SK-N-MC (cell line): ENCODE measurements at regions not wholly inside any gene's neighbourhood (a gene's known extent, or its start where the extent isn't known, plus 50 kb on each side); places are given as distances from the start of the nearest gene placed in this dataset.

ENCODE experiments used
- DNase-seq: peaks from one replicate; pipeline ENCODE4 v3.0.0-alpha.2; 2011; ENCODE audit warnings: low read depth, low spot score
- H3K27ac ChIP-seq: fragments of 200-600 bp; sonication (generic); 2 replicates; pipeline ENCODE4 v1.5.1; 2016; ENCODE audit warnings: mixed run types
- H3K36me3 ChIP-seq: fragments of 200-600 bp; sonication (generic); 2 replicates; pipeline ENCODE4 v1.6.1; 2017; ENCODE audit warnings: antibody characterized with exemption, low read length, mixed read lengths; ENCODE audit not compliant: insufficient read depth
- H3K4me3 ChIP-seq: fragments of 200-600 bp; sonication (generic); 2 replicates; pipeline ENCODE4 v1.5.1; 2016
- H3K9ac ChIP-seq: fragments of 200-600 bp; sonication (generic); 2 replicates; pipeline ENCODE4 v1.8.0; 2017; ENCODE audit warnings: mixed run types, mixed read lengths; ENCODE audit not compliant: insufficient read length
- H3K9me3 ChIP-seq: fragments of 200-600 bp; sonication (generic); 2 replicates; pipeline ENCODE4 v1.6.1; 2017; ENCODE audit warnings: low read depth, mild to moderate bottlenecking, antibody characterized with exemption, low read length, moderate library complexity, mixed read lengths
- EZH2 ChIP-seq: fragments of 200-600 bp; sonication (generic); IDR thresholded peaks from one replicate; pipeline ENCODE4 v1.6.1; 2017; ENCODE audit warnings: antibody characterized with exemption
- FOXP2 ChIP-seq: optimal IDR thresholded peaks from 2 replicates; pipeline ENCODE3; 2011; ENCODE audit warnings: mild to moderate bottlenecking, moderate library complexity; ENCODE audit not compliant: insufficient read depth; ENCODE audit errors: extremely low read length, control extremely low read depth
- POLR2AphosphoS5 ChIP-seq: IDR thresholded peaks from 2 replicates; pipeline ENCODE4 v1.6.1; 2012; ENCODE audit warnings: mild to moderate bottlenecking, low read depth, low read length, borderline replicate concordance

DNA sequence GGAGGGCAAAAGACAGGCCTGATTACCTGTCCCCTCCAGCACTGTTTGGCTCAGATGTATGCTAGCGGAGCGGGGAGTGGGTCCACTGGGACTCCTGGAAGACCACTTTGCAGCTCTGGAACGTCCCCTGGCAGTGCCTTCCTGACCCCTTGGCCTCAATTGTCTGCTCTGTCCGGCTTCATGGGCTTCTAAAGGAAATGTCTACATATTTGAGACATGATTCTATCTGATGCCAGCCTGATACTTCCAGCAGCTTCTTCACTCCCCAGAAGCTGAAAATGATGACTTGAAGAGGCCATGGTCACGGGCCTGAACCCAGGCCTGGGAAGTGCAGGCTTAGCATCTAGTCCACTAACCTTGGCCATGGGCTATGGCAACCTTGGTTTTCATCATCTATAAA lies 112.1 kb downstream of the ACAA2 start:
- H3K9me3 ChIP-seq = no peaks in the 10 kb centered on the region
- H3K9ac ChIP-seq = no peak overlapping the region
- no peaks in the 10 kb centered on the region for H3K36me3 ChIP-seq
- TF ChIP-seq FOXP2 = no peak
- TF ChIP-seq POLR2AphosphoS5 = no peak
- TF ChIP-seq EZH2 = no peak
- H3K4me3 ChIP-seq = no peak overlapping the region
- no peak overlapping the region for H3K27ac ChIP-seq
- DNase-seq = no peak

DNA sequence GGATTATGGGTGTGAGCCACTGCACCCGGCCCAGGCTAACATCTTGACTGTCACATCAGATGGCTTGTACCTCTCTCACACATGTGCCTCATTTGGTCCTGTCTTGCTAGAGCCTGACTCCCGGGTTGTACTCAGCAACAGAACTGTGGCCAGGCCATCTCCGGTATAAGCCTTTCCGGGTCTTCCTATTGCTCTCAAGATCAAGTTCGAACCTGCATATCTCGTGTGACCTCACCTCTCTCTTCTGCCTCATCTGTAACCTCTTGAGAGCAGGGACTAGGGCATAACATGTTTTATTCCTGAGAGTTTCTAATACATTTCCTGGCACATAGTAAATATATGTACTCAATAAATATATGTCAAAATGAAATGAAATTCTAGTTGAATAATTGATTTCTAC lies 114.0 kb downstream of the ACAA2 start:
- TF ChIP-seq FOXP2 (no peak), EZH2 (no peak), POLR2AphosphoS5 (no peak)
- Histone ChIP-seq H3K27ac (no peak overlapping the region), H3K9ac (no peak overlapping the region), H3K36me3 (no peaks in the 10 kb centered on the region), H3K9me3 (no peaks in the 10 kb centered on the region), H3K4me3 (no peak overlapping the region)
- DNase-seq = no peak

DNA sequence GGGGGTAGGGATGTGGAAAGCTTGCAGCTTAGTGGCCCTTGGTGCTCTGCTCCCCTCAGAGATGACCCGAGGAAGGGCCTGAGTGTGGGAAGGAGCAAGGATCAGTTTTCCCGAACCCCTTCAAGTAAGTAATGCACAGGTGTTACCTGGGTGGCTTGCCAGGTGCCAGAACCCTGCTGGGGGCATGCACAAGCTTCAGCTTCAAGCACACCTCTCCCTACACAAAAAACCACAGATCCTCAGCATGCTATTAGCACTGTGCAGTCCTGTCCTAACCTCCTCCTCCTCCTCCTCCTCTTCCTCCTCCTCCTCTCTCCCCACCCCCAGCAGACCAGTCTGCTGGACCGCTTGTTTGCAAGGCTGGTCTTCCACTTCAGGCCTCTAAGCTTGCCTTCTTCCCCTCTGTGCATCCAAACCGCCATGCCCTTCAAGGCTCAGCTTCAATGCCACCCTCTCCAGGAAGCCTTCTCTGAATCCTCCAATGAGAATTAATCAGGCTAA lies 114.8 kb downstream of the ACAA2 start:
- H3K36me3 ChIP-seq = no peaks in the 10 kb centered on the region
- no peak for TF ChIP-seq POLR2AphosphoS5
- TF ChIP-seq FOXP2 = no peak
- no peak for TF ChIP-seq EZH2
- no peak overlapping the region for H3K27ac ChIP-seq
- no peak overlapping the region for H3K9ac ChIP-seq
- no peak for DNase-seq
- H3K9me3 ChIP-seq = no peaks in the 10 kb centered on the region
- no peak overlapping the region for H3K4me3 ChIP-seq

DNA sequence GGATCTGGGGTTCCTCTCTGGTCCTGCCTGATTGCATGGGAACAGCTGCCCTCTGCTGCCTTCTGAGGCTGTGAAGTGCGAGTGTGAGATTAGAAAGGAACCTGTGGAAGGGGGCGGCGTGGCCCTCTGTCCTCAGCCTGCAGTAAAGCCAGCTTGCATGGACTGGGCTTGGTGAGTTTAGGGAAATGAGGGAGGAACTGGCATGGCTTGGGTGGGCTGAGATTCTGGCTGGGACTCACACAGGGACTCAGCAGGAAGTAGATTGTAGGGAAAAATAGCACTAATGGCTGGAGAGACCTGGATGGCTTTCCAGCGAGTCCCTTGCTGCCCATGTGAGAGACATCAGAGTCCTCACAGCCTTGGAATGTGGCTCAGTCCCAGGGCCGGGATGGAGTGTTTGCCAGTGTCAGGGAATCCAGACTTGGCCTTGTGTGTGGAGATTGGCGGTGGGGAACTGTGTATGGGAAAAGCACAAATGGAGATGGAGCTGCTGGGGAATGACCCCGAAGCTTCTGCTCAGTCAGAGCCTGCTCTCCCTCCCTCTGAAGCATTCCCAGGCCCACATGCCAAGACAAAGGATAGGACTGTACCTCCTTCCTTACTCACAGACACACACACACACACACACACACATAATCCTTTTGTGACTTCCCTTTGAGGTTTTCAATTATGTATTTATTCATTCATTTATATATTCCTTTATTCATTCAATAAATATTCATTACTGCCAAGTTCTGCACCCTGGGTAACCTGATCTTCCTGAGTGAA lies 115.4 kb downstream of the ACAA2 start:
- DNase-seq = no peak
- H3K9ac ChIP-seq = no peak overlapping the region
- H3K36me3 ChIP-seq = no peaks in the 10 kb centered on the region
- H3K4me3 ChIP-seq = no peak overlapping the region
- TF ChIP-seq FOXP2 (no peak), POLR2AphosphoS5 (no peak), EZH2 (no peak)
- no peak overlapping the region for H3K27ac ChIP-seq
- no peaks in the 10 kb centered on the region for H3K9me3 ChIP-seq

DNA sequence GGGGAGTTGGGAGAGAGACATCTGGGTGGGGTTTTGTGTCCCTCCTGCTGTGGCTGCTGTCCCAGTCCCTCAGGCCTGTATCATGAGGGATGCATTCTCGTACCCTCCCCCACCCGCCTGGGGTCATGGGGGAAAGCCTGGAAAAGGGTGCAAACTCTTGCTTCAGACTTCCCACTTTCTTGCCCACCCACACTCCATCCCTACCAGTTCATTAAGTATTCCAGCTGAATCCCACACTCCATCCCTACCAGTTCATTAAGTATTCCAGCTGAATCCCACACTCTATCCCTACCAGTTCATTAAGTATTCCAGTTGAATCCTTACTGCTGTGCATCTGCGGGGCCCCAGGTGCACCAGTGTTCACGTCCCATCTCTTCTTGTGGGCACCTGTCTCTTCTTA lies 116.3 kb downstream of the ACAA2 start:
- H3K36me3 ChIP-seq = no peaks in the 10 kb centered on the region
- no peak overlapping the region for H3K4me3 ChIP-seq
- H3K27ac ChIP-seq = no peak overlapping the region
- no peak overlapping the region for H3K9ac ChIP-seq
- H3K9me3 ChIP-seq = no peaks in the 10 kb centered on the region
- DNase-seq = no peak
- TF ChIP-seq FOXP2 = no peak
- no peak for TF ChIP-seq POLR2AphosphoS5
- TF ChIP-seq EZH2 = no peak

DNA sequence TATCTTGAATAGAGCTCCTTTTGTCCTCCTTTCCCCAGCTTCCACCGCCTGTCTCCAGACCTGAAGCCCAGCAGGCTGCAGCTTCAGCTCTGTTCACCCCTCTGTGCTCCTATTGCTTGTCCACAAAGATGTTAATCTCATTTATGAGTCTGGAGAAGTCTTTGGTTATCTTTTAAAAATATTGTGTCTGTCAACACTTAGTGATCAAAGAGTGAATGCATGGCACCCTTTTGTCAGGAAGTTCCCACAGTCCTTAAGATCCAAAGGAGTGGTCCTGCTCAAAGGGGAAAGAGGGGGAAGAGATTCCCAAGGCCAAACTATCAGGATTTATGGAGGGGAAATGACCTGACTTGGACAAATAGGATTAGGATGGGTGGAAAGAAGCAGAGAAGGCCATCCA lies 118.9 kb downstream of the ACAA2 start:
- H3K27ac ChIP-seq = no peak overlapping the region
- no peak for DNase-seq
- TF ChIP-seq EZH2 (no peak), POLR2AphosphoS5 (no peak), FOXP2 (no peak)
- no peaks in the 10 kb centered on the region for H3K36me3 ChIP-seq
- no peak overlapping the region for H3K4me3 ChIP-seq
- no peaks in the 10 kb centered on the region for H3K9me3 ChIP-seq
- no peak overlapping the region for H3K9ac ChIP-seq

DNA sequence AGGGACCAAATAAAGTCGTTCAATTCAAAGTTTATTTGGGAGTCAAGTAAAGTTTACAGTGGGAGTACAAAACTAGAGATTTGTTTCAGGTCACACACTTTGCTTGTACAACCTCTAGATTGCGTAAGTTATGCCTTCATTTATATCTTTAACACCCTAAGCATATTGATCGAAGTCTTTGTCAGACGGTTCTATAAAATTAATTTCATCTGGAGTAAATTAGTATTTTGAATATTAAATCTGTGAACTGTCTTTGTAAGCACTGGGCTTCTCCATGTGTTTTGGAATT lies 119.7 kb downstream of the ACAA2 start:
- no peak for DNase-seq
- Histone ChIP-seq H3K9ac (no peak overlapping the region), H3K36me3 (no peaks in the 10 kb centered on the region), H3K9me3 (no peaks in the 10 kb centered on the region), H3K27ac (no peak overlapping the region), H3K4me3 (no peak overlapping the region)
- TF ChIP-seq FOXP2 (no peak), EZH2 (no peak), POLR2AphosphoS5 (no peak)

DNA sequence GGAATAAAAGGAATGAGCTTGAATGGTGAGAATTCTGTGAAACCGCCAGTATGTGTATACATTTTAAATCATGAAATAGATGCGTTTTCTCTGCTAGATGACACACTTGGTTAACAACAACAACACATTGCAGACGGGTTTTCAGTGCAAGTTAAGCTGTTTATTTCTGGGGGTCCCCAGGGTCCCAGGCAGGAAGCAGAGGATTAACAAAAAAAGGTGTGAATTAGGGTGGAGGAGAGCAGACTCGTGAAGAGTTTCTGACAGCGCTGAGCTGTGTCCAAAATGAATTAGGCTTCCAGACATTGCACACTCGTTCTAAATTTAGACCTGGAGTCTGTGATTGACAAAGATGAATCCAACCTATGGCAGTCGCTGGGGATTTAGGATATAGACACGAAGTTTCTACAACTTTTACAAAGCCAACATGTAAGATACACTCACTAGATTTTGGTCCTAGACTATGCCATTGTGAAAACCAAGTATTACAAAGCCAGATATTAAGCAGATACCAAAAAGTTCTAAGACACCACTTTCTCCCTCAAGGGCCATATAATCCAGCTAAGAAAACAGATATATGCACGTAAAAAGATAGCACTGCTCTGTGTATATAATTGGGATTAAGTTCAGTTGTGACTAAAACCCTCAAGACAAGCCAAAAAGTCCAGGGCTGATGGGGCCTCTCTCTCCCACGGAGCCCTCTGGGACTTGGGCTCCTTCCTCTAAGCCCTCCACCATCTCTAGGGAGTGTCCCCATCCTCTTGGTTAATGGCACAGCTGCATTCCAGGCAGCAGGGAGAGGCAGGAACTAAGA lies 120.2 kb downstream of the ACAA2 start:
- Histone ChIP-seq H3K4me3 (no peak overlapping the region), H3K9me3 (no peaks in the 10 kb centered on the region), H3K9ac (no peak overlapping the region), H3K27ac (no peak overlapping the region), H3K36me3 (no peaks in the 10 kb centered on the region)
- TF ChIP-seq POLR2AphosphoS5 (no peak), FOXP2 (no peak), EZH2 (no peak)
- DNase-seq = no peak
